HAP-1 (cell line): ENCODE measurements at regions not wholly inside any gene's neighbourhood (a gene's known extent, or its start where the extent isn't known, plus 50 kb on each side); places are given as distances from the start of the nearest gene placed in this dataset.

Experiments
- DNase-seq, 2 experiments: peaks; one replicate each; pipeline ENCODE4 v3.0.0-alpha.2; 2016 to 2020; ENCODE audit warnings: low spot score in 2 of 2
- H3K27me3 ChIP-seq: fragments of 250-450 bp; sonication (Bioruptor Pico); 2 replicates; pipeline ENCODE4 v1.5.1; 2020; ENCODE audit warnings: low read depth, mild to moderate bottlenecking, moderate library complexity
- H3K36me3 ChIP-seq: fragments of 250-450 bp; sonication (Bioruptor Pico); replicated peaks from 2 replicates; pipeline ENCODE4 v1.5.1; 2020; ENCODE audit warnings: mild to moderate bottlenecking
- H3K4me1 ChIP-seq: fragments of 250-450 bp; sonication (Bioruptor Pico); 2 replicates; pipeline ENCODE4 v1.5.1; 2020; ENCODE audit warnings: mild to moderate bottlenecking
- H3K4me3 ChIP-seq: fragments of 250-450 bp; sonication (Bioruptor Pico); 2 replicates; pipeline ENCODE4 v1.5.1; 2020; ENCODE audit warnings: mild to moderate bottlenecking, moderate library complexity
- H3K9me3 ChIP-seq: fragments of 250-450 bp; sonication (Bioruptor Pico); 2 replicates; pipeline ENCODE4 v1.5.1; 2020; ENCODE audit warnings: mild to moderate bottlenecking, moderate library complexity
- in situ Hi-C: fragments of 300-500 bp; cut with MboI; formaldehyde crosslinking; loops from 3 replicates; pipeline ENCODE4 v1.14.3; 2020; ENCODE audit warnings: low sequenced_read_pairs, inconsistent platforms, mixed read lengths

DNA sequence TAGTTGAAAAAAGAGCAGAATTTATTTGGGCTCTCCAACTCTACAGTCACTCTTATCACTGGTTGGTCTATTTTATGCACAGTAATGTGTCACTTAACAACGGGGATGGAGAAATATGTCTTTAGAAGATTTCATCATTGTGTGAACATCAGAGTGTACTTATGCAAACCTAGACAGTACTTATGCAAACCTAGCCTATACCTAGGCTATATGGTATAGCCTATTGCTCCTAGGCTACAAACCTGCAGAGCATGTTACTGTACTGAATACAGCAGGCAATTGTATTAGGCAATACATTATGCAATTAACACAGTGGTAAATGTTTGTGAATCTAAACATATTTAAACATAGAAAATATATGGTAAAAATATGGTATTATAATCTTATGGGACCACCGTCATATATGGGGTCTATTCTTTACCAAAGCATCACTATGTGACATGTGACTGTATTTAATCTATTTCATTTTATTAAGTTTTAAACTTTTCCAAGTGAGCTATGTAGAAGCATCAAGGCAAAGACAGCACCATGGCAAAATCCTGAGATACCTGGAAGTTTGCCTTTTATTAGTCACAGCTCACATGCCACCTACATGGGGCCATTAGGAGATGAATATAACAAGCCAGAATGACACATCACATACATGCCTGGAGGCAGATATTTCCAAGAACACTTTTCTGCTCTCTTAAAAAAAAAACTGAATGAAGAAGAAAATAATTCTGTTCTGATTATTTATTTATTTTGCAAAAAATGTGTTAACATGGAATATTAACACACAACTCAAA lies 537.4 kb downstream of the TUSC7 start:
- H3K9me3 ChIP-seq: no peaks in the 10 kb centered on the region
- DNase-seq: no peak
- H3K4me1 ChIP-seq: peaks cover 17% of the 10 kb centered on the region
- in situ Hi-C loops: no loop called here
- H3K4me3 ChIP-seq: no peak overlapping the region
- peaks cover 3% of the 10 kb centered on the region; the same call in 1 of the 2 replicates for H3K27me3 ChIP-seq
- H3K36me3 ChIP-seq: no peaks in the 10 kb centered on the region

DNA sequence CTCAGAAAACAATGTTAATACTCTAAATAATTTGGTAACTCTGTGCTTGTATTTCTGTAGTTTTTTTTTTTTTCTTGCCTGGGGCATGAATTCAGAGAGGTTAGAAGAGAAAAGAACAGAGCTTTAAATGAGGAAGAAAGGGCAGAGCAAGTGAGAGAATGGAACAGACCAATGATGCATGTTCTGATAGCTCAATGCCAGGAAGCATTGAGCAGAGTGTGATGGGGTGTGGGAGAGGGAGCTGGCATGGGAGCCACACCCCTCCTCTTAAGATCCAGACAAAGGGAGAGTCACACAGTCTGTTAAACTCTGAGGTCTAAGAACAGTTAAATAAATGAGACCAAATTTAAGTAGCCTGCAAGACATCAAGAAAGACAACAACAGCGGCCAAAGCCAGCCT lies 538.6 kb downstream of the TUSC7 start:
- DNase-seq: peak; percentile 47 to 57
- H3K9me3 ChIP-seq: no peaks in the 10 kb centered on the region
- H3K27me3 ChIP-seq: no peaks in the 10 kb centered on the region
- peaks cover 17% of the 10 kb centered on the region for H3K4me1 ChIP-seq
- in situ Hi-C loops: no loop called here
- H3K4me3 ChIP-seq: no peak overlapping the region
- no peaks in the 10 kb centered on the region for H3K36me3 ChIP-seq

GRCh38 chr3:117252208-117252607 lies 542.6 kb downstream of the TUSC7 start:
- Histone ChIP-seq H3K27me3 (no peaks in the 10 kb centered on the region), H3K4me1 (peaks cover 17% of the 10 kb centered on the region), H3K4me3 (no peak overlapping the region), H3K9me3 (no peaks in the 10 kb centered on the region), H3K36me3 (no peaks in the 10 kb centered on the region)
- in situ Hi-C loops: no loop called here
- DNase-seq: no peak

DNA sequence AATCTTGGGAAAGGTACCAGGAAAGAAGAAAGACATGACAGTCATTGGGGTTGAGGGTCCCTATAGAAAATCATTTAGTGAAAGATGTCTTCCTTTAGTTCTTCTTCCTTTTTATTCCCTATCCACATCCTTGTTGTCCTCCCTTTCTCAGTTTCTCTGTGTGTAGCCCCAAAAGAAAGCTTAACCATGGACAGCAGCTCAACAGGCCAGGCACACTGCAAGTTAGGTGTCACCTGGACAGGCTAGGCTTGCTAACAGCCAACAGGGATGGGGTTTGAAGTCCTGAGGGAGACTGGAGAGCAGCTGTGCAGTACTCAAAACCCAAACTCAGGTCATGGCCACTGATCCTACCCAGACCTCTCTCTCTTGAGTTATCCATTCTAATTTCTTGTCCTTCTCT lies 543.1 kb downstream of the TUSC7 start:
- no peaks in the 10 kb centered on the region for H3K27me3 ChIP-seq
- in situ Hi-C loops: no loop called here
- no peaks in the 10 kb centered on the region for H3K36me3 ChIP-seq
- DNase-seq: no peak
- H3K9me3 ChIP-seq: no peaks in the 10 kb centered on the region
- H3K4me3 ChIP-seq: no peak overlapping the region
- peaks cover 17% of the 10 kb centered on the region for H3K4me1 ChIP-seq

- H3K36me3 ChIP-seq: no peaks in the 10 kb centered on the region
- peaks cover 7% of the 10 kb centered on the region for H3K4me1 ChIP-seq
- DNase-seq: no peak
- H3K9me3 ChIP-seq: no peaks in the 10 kb centered on the region
- in situ Hi-C loops: no loop called here
- H3K4me3 ChIP-seq: no peak overlapping the region
- no peaks in the 10 kb centered on the region for H3K27me3 ChIP-seq
Observed at GRCh38 chr3:117253636-117254035, 544.1 kb downstream of the TUSC7 start.

- H3K9me3 ChIP-seq: no peaks in the 10 kb centered on the region
- peaks cover 6% of the 10 kb centered on the region for H3K4me1 ChIP-seq
- H3K27me3 ChIP-seq: no peaks in the 10 kb centered on the region
- no peak for DNase-seq
- in situ Hi-C loops: no loop called here
- no peak overlapping the region for H3K4me3 ChIP-seq
- no peaks in the 10 kb centered on the region for H3K36me3 ChIP-seq
Observed at GRCh38 chr3:117254985-117255384, 545.4 kb downstream of the TUSC7 start.

DNA sequence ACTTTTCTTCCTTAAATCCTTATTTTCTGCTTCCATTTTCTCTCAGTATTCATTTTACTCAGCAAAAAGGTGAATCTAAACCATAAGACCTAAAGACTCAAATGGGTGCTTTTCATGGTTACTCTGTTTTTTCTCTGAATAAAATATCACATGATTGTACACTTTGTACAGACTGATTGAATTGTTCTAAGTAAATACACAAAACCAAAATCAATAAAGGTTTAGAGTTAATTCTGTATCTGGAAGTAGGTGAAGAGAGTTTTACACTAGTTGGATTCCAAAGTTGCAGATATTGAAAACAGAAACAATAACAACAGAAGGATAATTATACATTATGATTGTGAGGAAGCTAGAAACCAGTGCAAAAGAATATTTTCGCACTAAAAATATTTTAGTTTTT lies 546.2 kb downstream of the TUSC7 start:
- in situ Hi-C loops: no loop called here
- Histone ChIP-seq H3K4me3 (no peak overlapping the region), H3K27me3 (no peaks in the 10 kb centered on the region), H3K9me3 (no peaks in the 10 kb centered on the region), H3K4me1 (peaks cover 6% of the 10 kb centered on the region), H3K36me3 (no peaks in the 10 kb centered on the region)
- DNase-seq: no peak

GRCh38 chr3:117261983-117262421 lies 552.4 kb downstream of the TUSC7 start:
- Histone ChIP-seq H3K4me3 (no peak overlapping the region), H3K4me1 (peaks cover 6% of the 10 kb centered on the region), H3K27me3 (no peaks in the 10 kb centered on the region), H3K36me3 (no peaks in the 10 kb centered on the region), H3K9me3 (no peaks in the 10 kb centered on the region)
- no peak for DNase-seq
- in situ Hi-C loops: no loop called here

GRCh38 chr3:117263270-117263669 lies 553.7 kb downstream of the TUSC7 start:
- H3K27me3 ChIP-seq: no peaks in the 10 kb centered on the region
- in situ Hi-C loops: no loop called here
- no peak overlapping the region for H3K4me3 ChIP-seq
- H3K9me3 ChIP-seq: no peaks in the 10 kb centered on the region
- DNase-seq: no peak
- peaks cover 6% of the 10 kb centered on the region for H3K4me1 ChIP-seq
- H3K36me3 ChIP-seq: no peaks in the 10 kb centered on the region

GRCh38 chr3:117263745-117264144 lies 554.2 kb downstream of the TUSC7 start:
- Histone ChIP-seq H3K4me3 (no peak overlapping the region), H3K36me3 (no peaks in the 10 kb centered on the region), H3K27me3 (no peaks in the 10 kb centered on the region), H3K9me3 (no peaks in the 10 kb centered on the region), H3K4me1 (peaks cover 4% of the 10 kb centered on the region)
- no peak for DNase-seq
- in situ Hi-C loops: no loop called here

DNA sequence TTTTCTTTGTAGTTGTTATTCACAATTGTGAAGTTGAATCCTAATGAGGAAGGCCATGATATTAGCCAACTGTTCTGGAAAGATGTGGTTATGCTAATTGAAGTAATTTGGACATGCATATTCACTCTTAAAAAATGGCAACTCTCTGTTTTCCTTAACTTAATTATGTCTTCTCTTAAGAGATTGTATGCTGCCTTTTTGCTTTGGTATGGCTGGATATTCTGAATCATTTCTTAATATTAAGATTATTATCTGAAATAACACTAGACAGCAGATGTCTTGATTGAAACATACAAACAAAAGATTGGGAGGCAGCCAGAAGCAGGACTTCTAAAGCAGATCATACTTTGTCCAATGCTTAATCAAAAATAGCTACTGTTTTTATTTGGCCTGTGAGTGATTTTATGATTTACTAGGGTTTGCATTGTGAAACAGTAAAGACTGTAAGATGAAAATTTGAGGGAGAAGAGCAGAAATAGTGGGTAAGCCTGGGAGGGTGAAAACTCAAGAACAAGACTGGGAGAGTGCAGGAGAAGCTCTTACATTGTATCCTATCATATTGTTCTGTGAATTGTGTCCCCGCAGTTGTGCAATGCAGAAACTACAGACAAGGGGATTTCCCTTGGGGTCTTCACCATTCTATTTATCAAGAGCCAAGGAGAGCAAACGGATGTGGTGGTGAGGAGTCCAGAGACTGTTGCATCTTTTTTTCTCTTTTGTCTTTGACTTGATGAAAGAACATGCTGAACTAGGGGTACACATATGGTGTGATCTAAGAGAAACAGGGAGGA lies 554.8 kb downstream of the TUSC7 start:
- H3K4me1 ChIP-seq: no peaks in the 10 kb centered on the region
- H3K36me3 ChIP-seq: no peaks in the 10 kb centered on the region
- no peaks in the 10 kb centered on the region for H3K27me3 ChIP-seq
- no peak overlapping the region for H3K4me3 ChIP-seq
- DNase-seq: no peak
- in situ Hi-C loops: no loop called here
- no peaks in the 10 kb centered on the region for H3K9me3 ChIP-seq

DNA sequence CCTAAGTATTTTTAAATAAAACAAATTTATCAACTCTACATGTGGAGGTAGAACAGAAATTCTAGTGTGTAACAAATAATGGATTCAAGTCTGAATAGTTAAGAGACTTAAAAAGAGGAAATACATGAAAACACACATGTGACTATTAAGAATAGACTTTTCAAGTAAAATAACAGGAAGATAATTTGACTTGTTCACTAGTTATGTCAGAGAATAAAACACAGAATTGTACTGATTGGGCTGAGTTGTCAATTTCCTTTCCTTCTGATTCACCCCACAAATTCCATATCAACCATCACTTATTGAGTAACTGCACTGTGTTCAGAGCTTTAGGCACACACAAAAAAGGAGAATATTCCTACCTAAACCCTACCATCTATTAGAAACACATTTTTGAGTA lies 557.2 kb downstream of the TUSC7 start:
- in situ Hi-C loops: no loop called here

DNA sequence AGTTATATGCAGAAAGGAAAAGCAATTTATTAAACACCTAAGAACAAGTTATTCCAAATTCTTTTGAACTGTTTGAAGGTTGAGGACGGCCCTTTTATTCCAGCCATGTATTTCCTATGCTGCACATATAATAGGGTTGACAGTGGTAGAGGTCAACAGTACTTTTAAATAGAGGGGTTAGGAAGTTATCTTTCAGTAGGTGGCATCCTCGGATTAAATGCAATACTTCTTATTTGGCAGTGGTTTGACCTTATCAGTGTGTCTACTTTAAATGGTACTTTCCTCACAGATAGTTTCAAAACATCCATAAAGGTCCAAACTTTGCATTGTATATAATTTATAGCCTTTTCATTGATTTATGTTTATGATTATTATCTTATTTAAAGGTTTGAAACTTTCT lies 558.7 kb downstream of the TUSC7 start:
- in situ Hi-C loops: no loop called here
- Histone ChIP-seq H3K9me3 (no peaks in the 10 kb centered on the region), H3K36me3 (no peaks in the 10 kb centered on the region), H3K27me3 (no peaks in the 10 kb centered on the region), H3K4me1 (peaks cover 1% of the 10 kb centered on the region), H3K4me3 (no peak overlapping the region)
- DNase-seq: no peak

More for the DNA sequence above, 557.2 kb downstream of the TUSC7 start:
- Histone ChIP-seq H3K9me3 (no peaks in the 10 kb centered on the region), H3K36me3 (no peaks in the 10 kb centered on the region), H3K4me1 (no peaks in the 10 kb centered on the region), H3K4me3 (no peak overlapping the region), H3K27me3 (no peaks in the 10 kb centered on the region)
- no peak for DNase-seq

DNA sequence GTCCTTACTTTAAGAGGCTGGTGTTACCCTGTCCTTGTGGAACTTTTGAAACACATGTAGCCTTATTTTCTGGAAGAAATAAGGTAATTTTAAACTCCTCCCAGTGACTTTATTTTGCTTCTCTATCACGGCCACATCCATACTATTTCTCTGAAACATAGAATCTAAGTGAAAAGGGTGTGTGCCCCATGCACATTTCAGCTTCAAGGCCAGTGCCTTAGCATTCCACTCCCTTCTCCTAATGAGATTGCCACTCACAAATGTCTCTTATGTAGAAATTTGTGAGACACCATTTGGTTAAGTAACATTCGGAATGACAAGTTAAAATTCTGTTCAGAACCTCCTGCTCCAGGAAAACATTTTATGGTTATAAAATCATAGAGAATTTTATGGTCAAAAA lies 562.7 kb downstream of the TUSC7 start:
- H3K36me3 ChIP-seq: no peaks in the 10 kb centered on the region
- no peaks in the 10 kb centered on the region for H3K9me3 ChIP-seq
- H3K27me3 ChIP-seq: no peaks in the 10 kb centered on the region
- DNase-seq: no peak
- no peak overlapping the region for H3K4me3 ChIP-seq
- H3K4me1 ChIP-seq: peaks cover 21% of the 10 kb centered on the region
- in situ Hi-C loops: no loop called here
